GM12801 (cell line): ENCODE measurements at regions not wholly inside any gene's neighbourhood (a gene's known extent, or its start where the extent isn't known, plus 50 kb on each side); places are given as distances from the start of the nearest gene placed in this dataset.

ENCODE experiments used
- TF ChIP-seq, protein P1 (sequence below): IDR thresholded peaks from one replicate; pipeline ENCODE4 v1.5.1; 2011; ENCODE audit warnings: control low read depth; ENCODE audit not compliant: insufficient read length; ENCODE audit errors: extremely low read depth

DNA sequence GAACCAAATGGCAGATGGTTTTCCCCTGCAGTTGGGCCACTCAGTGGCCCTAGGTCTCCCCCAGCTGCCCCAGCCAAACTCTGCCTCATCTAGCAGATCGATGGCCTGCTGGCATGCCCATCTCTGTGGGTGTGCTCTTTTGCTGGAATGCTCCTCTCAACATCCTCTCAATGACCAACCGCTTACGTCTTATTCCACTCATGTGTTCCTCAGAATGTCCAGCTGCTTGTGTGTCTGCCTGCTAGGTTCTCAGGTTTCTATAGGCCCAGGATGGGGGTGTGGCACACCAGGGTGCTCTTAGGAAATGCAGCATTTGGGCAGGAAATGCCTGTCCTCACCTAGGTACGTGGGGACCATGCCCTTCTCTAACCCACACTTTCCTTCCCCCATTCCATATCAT, 509.9 kb upstream of the SYNCRIP start:
- TF ChIP-seq, protein P1, sequence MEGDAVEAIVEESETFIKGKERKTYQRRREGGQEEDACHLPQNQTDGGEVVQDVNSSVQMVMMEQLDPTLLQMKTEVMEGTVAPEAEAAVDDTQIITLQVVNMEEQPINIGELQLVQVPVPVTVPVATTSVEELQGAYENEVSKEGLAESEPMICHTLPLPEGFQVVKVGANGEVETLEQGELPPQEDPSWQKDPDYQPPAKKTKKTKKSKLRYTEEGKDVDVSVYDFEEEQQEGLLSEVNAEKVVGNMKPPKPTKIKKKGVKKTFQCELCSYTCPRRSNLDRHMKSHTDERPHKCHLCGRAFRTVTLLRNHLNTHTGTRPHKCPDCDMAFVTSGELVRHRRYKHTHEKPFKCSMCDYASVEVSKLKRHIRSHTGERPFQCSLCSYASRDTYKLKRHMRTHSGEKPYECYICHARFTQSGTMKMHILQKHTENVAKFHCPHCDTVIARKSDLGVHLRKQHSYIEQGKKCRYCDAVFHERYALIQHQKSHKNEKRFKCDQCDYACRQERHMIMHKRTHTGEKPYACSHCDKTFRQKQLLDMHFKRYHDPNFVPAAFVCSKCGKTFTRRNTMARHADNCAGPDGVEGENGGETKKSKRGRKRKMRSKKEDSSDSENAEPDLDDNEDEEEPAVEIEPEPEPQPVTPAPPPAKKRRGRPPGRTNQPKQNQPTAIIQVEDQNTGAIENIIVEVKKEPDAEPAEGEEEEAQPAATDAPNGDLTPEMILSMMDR = no peak

DNA sequence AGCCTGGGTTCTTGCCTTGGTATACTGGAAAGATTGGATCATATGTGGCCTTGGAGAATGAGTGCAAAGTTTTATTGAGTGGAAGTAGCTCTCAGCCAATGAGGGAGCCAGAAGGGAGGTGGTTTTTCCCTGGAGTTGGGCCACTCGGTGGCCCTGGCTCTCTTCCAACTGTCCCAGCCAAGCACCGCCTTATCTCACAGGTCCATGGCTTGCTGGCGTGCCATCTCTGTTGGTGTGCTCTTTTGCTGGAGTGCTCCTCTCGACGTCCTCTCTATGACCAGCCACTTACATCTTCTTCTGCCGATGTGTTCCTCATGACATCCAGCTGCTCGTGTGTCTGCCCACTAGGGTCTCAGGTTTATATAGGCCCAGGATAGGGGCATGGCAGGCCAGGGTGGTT, 505.9 kb upstream of the SYNCRIP start:
- TF ChIP-seq, protein P1 = no peak

DNA sequence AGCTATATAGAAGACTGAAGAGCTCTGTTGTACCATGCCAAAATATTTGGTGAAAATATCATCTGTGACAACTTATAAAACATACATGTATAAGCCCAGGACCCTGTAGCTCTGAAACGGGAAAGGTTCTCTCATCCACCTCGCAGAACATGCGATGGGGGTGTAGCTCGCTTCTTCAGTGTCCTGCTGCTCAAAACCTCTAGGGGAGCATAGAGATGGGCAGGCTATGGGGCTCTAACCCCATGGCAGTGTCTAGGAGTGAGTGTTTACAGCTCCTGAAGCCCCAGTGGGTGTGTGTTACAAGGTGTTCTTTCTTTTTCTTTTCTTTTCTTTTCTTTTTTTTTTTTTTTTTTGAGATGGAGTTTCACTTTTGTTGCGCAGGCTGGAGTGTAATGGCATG, 505.2 kb upstream of the SYNCRIP start:
- TF ChIP-seq, protein P1 = no peak

DNA sequence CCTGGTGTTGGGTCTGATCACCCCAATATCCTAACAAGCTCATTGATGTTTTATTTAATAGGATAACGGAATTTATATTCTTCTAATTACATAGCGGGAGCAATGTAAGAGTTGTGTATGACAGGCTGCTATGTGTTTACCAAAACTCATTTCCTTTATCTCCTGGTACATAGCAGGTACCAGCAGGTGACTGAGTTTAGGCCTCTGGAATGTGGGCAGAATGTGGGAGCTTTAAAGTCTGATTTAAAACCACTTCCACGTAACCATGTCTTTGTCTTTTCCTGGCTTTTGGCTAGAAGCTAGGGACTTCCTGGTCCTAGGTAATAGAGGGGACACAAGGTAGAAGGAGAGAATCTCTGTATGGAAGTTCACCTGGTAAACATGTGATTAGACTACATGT, 504.6 kb upstream of the SYNCRIP start:
- TF ChIP-seq, protein P1 = no peak

DNA sequence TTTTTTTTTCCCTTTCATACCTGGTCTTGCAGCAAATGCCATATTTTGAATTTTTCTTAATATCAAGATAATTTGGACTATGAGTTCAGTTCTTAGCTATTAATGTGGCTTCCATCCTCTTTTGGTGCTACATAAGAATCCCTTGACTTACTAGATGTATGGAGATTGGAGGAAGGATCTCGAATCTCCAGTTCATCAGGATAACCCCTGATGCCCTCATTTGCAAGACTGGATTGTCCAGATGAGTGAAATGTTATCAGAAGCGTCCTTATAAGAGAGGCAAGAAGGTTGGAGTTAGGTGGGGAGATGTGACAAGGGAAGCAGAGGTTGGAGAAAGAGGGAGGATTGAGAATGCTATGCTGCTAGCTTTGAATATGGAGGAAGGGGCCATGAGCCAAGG, 499.6 kb upstream of the SYNCRIP start:
- TF ChIP-seq, protein P1 = no peak

- TF ChIP-seq, protein P1 = no peak
These were observed 485.6 kb upstream of the SYNCRIP start for GRCh38 chr6:86128130-86128814.

GRCh38 chr6:86122086-86122485, 479.4 kb upstream of the SYNCRIP start:
- TF ChIP-seq, protein P1 = no peak
